Heart right ventricle (tissue), 16 donors: ENCODE measurements at regions not wholly inside any gene's neighbourhood (a gene's known extent, or its start where the extent isn't known, plus 50 kb on each side); places are given as distances from the start of the nearest gene placed in this dataset.
"Not testable (repeated sequence)": the region's sequence is repeated elsewhere in the genome, so short reads cannot be mapped to it uniquely, and the experiment has no call there.

Experiments
- ATAC-seq, 8 donors: fragments of 200-7000 bp; cut with Tn5 transposase; one replicate each; pipeline ENCODE4 v1.9.1; 2020; ENCODE audit warnings: mild to moderate bottlenecking in 8 of 8, moderate library complexity in 8 of 8, moderate number of reproducible peaks in 1 of 8
- DNase-seq, 2 donors: peaks; one replicate each; pipeline ENCODE4 v3.0.0-alpha.2; 2020
- H3K27ac ChIP-seq, 10 donors: fragments of 200-600 bp; sonication (generic) in 2 of 10; one replicate each; pipeline versions ENCODE4 v1.5.0 to v1.8.0; 2020 to 2022; ENCODE audit warnings: mild to moderate bottlenecking in 3 of 10
- H3K27me3 ChIP-seq, 7 donors: fragments of 200-600 bp; one replicate each; pipeline ENCODE4 v1.8.0; 2021 to 2022; ENCODE audit warnings: mild to moderate bottlenecking in 2 of 7
- H3K36me3 ChIP-seq, 9 donors: fragments of 200-600 bp; sonication (generic) in 1 of 9; one replicate each; pipeline versions ENCODE4 v1.5.0 to v1.8.0; 2020 to 2022; ENCODE audit warnings: mild to moderate bottlenecking in 2 of 9
- H3K4me1 ChIP-seq, 9 donors: fragments of 200-600 bp; sonication (generic) in 1 of 9; one replicate each; pipeline versions ENCODE4 v1.5.0 to v1.8.0; 2020 to 2022; ENCODE audit warnings: mild to moderate bottlenecking in 4 of 9
- H3K4me3 ChIP-seq, 10 donors: fragments of 200-600 bp; sonication (generic) in 2 of 10; one replicate each; pipeline versions ENCODE4 v1.5.0 to v1.8.0; 2020 to 2022; ENCODE audit warnings: mild to moderate bottlenecking in 7 of 10, moderate library complexity in 2 of 10
- H3K9me3 ChIP-seq, 11 donors: fragments of 200-600 bp in 10 of 11; sonication (generic) in 2 of 11; one replicate each; pipeline versions ENCODE4 v1.5.0 to v1.8.0; 2013 to 2022; ENCODE audit warnings: mild to moderate bottlenecking in 2 of 11, control low read depth in 1 of 11, moderate library complexity in 1 of 11
- WGBS, 2 donors: extraction: QIAGEN DNeasy Blood & Tissue Kit; methylation state at CpG; one replicate each; pipeline ENCODE4 v1.1.7; 2013; ENCODE audit warnings: inconsistent platforms in 1 of 2; 5-methylcytosine and 5-hydroxymethylcytosine counted together
- intact Hi-C, 10 donors: fragments of 100-400 bp; cut with DNase I; formaldehyde crosslinking; loops; one replicate each; pipeline versions ENCODE4 v1.11.1 to v1.14.2; 2022
- TF ChIP-seq, protein P1 (sequence below), 9 donors: fragments of 200-600 bp; sonication (generic) in 2 of 9; IDR thresholded peaks; one replicate each; pipeline versions ENCODE4 v1.5.0 to v1.8.0; 2021 to 2022; ENCODE audit warnings: antibody characterized with exemption in 9 of 9, mild to moderate bottlenecking in 5 of 9, moderate library complexity in 1 of 9
- donor health status: Arrhythmogenic right ventricular cardiomyopathy.
- donor health status: ischemic (EF 13 %, LVEDD 7.1; RV severe dilation, severe dysfunction).
- donor health status: healthy with polysubstance abuse.
- donor health status: DM: no; HTN: yes; CAD: no.
- donor health status: DM: no; HTN: no; CAD: no.
- donor health status: ischemic (EF 25% LVEDD 6.9; RV normal size, moderate dysfunction).
- donor health status: ischemic (EF 25% LVEDD 5.7; RV mildly dilated, moderate dysfunction).
- donor health status: healthy.
- donor health status: DM: yes; HTN: yes; CAD: no.
- donor health status: Ischemic cardiomyopathy.
- donor health status: ischemic (EF 35%, LVEDD 5.7; RV mildly dilated, moderate dysfunction).
- donor health status: nonischemic (EF 11% LVEDD 7.7; RV severe dilation, severe dysfunction).
- donor health status: DM: yes; HTN: yes; CAD: no.
- donor health status: PGD.
- donor health status: ischemic (EF 29% LVEDD 5.4; RV normal size, mild dysfunction).
- donor health status: nonischemic (EF 23%, LVEDD 6.1; RV moderate dilation, normal function).

DNA sequence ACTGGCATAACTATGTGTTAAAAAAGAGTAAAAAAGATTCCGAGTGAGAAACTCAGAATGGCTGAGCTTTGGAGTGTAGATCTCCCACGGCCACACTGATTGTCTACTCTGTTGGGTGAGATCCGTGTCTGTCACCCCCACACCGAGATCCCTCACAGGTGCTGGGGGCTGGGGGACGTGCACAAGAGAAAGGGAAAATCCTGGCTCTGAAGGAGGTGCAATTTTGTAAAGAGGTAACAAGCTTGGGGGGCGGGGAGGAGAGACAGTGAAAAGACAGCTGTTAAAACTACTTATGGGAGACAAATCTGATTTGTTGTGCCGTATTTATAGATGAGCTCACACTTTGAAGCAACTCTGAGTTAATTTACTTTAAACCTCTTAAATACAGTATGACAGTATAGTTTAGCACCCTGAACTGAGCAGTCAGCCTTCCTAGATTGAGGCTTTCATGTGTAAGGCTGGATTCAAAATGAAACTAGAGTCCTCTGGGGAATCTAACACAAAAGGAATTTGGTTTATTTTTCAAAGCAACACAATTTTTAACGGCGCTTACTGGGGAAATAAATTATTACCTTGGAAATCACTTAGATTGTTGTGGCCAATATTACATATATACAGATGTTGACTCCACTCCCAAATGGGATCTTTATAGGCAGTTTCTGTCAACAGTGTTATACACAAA lies 167.4 kb upstream of the RGS6 start:
- no peaks in the 10 kb centered on the region for H3K36me3 ChIP-seq
- TF ChIP-seq, protein P1, sequence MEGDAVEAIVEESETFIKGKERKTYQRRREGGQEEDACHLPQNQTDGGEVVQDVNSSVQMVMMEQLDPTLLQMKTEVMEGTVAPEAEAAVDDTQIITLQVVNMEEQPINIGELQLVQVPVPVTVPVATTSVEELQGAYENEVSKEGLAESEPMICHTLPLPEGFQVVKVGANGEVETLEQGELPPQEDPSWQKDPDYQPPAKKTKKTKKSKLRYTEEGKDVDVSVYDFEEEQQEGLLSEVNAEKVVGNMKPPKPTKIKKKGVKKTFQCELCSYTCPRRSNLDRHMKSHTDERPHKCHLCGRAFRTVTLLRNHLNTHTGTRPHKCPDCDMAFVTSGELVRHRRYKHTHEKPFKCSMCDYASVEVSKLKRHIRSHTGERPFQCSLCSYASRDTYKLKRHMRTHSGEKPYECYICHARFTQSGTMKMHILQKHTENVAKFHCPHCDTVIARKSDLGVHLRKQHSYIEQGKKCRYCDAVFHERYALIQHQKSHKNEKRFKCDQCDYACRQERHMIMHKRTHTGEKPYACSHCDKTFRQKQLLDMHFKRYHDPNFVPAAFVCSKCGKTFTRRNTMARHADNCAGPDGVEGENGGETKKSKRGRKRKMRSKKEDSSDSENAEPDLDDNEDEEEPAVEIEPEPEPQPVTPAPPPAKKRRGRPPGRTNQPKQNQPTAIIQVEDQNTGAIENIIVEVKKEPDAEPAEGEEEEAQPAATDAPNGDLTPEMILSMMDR (IDR thresholded peaks at IDR 0.05) = no peak
- H3K9me3 ChIP-seq = peaks cover 0 to 26% (median 6%) of the 10 kb centered on the region in 11 donors
- no peak overlapping the region for H3K4me3 ChIP-seq
- ATAC-seq (no peak), DNase-seq (no peak)
- peaks cover 0 to 9% (median 0%) of the 10 kb centered on the region in 7 donors for H3K27me3 ChIP-seq
- intact Hi-C loops = no loop called here
- H3K27ac ChIP-seq = no peak overlapping the region
- peaks cover 0 to 9% (median 0%) of the 10 kb centered on the region in 9 donors for H3K4me1 ChIP-seq
- 41 to 45% methylated on average over 9 of the region's 9 CpGs for WGBS, 2 donors

DNA sequence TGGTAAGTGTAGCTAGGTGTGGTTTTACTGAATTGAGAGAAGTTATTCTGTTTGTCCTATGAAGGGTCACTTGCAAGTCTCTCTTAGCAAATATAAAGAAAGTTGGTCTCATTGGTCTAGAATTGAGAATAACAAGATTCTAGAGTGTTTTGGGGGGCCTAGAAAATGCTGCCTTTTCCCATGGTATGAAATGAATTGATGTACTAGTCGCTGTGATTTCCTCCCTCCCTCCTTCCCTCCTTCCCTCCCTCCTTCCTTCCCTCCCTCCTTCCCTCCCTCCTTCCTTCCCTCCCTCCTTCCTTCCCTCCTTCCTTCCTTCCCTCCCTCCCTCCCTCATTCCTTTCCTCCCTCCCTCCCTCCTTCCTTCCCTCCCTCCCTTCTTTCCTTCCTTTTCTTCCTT lies 166.7 kb upstream of the RGS6 start:
- DNase-seq = no peak
- TF ChIP-seq, protein P1 (IDR thresholded peaks at IDR 0.05) = no peak
- Histone ChIP-seq H3K4me3 (no peak overlapping the region), H3K36me3 (no peaks in the 10 kb centered on the region), H3K27ac (no peak overlapping the region), H3K27me3 (peaks cover 0 to 9% (median 0%) of the 10 kb centered on the region in 7 donors), H3K9me3 (peaks cover 0 to 30% (median 6%) of the 10 kb centered on the region in 11 donors), H3K4me1 (peaks cover 0 to 9% (median 0%) of the 10 kb centered on the region in 9 donors)
- WGBS, 2 donors = 62 to 65% methylated on average over 1 of the region's 1 CpG
- intact Hi-C loops = no loop called here
- no peak for ATAC-seq

DNA sequence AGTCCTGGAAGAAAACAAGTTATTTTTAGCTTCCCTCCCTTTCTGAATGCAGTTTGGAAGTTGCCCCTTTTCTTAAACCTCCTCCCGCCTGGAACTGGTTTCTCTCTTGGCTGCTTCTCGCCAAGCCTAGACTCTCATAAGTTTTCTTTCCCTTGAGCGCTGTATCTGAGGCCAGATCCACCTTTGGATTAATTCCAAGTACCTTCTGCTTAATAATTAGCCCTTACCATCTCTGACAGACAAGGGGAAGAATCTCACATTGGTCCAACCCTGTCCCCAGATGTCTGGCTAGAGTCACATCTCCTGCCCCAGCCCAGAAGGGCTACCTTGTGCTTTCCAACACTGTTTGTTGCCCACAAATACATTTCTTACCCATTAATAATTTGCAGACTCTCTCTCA lies 161.8 kb upstream of the RGS6 start:
- DNase-seq (no peak), ATAC-seq (no peak)
- Histone ChIP-seq H3K4me1 (peaks cover 0 to 5% (median 0%) of the 10 kb centered on the region in 9 donors), H3K4me3 (no peak overlapping the region), H3K9me3 (peaks cover 0 to 20% (median 8%) of the 10 kb centered on the region in 11 donors), H3K27me3 (no peaks in the 10 kb centered on the region), H3K36me3 (no peaks in the 10 kb centered on the region), H3K27ac (no peak overlapping the region)
- intact Hi-C loops = no loop called here
- TF ChIP-seq, protein P1 (IDR thresholded peaks at IDR 0.05) = no peak
- 81 to 90% methylated on average over 3 of the region's 3 CpGs for WGBS, 2 donors

DNA sequence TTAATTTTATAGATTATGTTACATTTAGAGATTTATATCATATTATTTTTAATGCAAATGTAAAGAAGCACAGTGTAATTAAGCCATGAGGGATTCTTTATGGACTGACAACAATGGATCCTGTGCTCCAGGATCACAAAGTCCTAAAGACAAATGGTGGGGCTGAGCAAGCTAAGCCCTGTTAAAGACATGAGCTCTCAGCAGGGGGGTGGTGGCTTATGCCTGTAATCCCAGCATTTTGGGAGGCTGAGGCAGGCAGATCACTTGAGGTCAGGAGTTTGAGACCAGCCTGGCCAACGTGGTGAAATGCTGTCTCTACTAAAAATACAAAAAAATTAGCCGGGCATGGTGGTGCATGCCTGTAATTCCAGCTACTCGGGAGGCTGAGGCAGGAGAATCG lies 160.8 kb upstream of the RGS6 start:
- intact Hi-C loops, DNase-seq, H3K27me3 ChIP-seq, H3K4me3 ChIP-seq, H3K27ac ChIP-seq, H3K36me3 ChIP-seq, ATAC-seq, H3K4me1 ChIP-seq: not testable (repeated sequence)
- WGBS, 2 donors = 94 to 98% methylated on average over 4 of the region's 4 CpGs
- peaks cover 0 to 20% (median 8%) of the 10 kb centered on the region in 11 donors for H3K9me3 ChIP-seq

DNA sequence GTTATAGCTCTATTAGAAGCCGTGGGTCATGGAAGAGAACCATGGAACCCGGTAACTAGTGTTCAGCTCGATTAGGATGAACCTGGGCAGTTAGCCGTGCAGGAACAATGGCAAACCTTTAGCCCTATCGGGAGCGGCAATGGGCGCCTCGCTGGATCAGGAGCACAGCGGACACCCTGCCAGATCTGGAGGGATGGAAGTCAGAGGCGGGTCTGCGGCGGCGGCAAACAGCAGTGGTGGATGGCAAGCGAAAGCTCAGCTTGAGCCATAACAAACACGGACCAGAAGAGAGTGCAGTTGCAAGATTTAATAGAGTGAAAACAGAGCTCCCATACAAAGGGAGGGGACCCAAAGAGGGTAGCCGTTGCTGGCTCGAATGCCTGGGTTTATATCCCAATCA lies 160.2 kb upstream of the RGS6 start:
- ATAC-seq, H3K4me3 ChIP-seq, H3K27me3 ChIP-seq, H3K36me3 ChIP-seq, intact Hi-C loops, H3K27ac ChIP-seq, DNase-seq: not testable (repeated sequence)
- 95 to 96% methylated on average over 15 to 17 of the region's 17 CpGs for WGBS, 2 donors
- peaks cover 0 to 11% (median 0%) of the 10 kb centered on the region in 9 donors for H3K4me1 ChIP-seq
- peaks cover 0 to 20% (median 8%) of the 10 kb centered on the region in 11 donors for H3K9me3 ChIP-seq
